Heart left ventricle (tissue), 13 donors: ENCODE measurements at regions not wholly inside any gene's neighbourhood (a gene's known extent, or its start where the extent isn't known, plus 50 kb on each side); places are given as distances from the start of the nearest gene placed in this dataset.

Experiments used
- CTCF ChIP-seq, 12 donors: fragments of 200-600 bp; sonication (generic) in 4 of 12; IDR thresholded peaks; one replicate each; pipeline versions ENCODE4 v1.5.0 to v1.8.0; 2018 to 2022; ENCODE audit warnings: antibody characterized with exemption in 12 of 12, mild to moderate bottlenecking in 5 of 12
- POLR2A ChIP-seq, 2 donors: fragments of 450-650 bp; IDR thresholded peaks; one replicate each; pipeline ENCODE4 v1.6.1; 2017; ENCODE audit warnings: antibody characterized with exemption in 2 of 2, mild to moderate bottlenecking in 2 of 2, moderate library complexity in 2 of 2
- donor health status: ischemic (EF 13 %, LVEDD 7.1; RV severe dilation, severe dysfunction).
- donor health status: DM: no; HTN: yes; CAD: no.
- donor health status: DM: no; HTN: no; CAD: no.
- donor health status: ischemic (EF 25% LVEDD 6.9; RV normal size, moderate dysfunction).
- donor health status: ischemic (EF 25% LVEDD 5.7; RV mildly dilated, moderate dysfunction).
- donor health status: ischemic (EF 35%, LVEDD 5.7; RV mildly dilated, moderate dysfunction).
- donor health status: nonischemic (EF 11% LVEDD 7.7; RV severe dilation, severe dysfunction).
- donor health status: DM: yes; HTN: yes; CAD: no.
- donor health status: PGD.
- donor health status: ischemic (EF 29% LVEDD 5.4; RV normal size, mild dysfunction).
- donor health status: nonischemic (EF 23%, LVEDD 6.1; RV moderate dilation, normal function).

DNA sequence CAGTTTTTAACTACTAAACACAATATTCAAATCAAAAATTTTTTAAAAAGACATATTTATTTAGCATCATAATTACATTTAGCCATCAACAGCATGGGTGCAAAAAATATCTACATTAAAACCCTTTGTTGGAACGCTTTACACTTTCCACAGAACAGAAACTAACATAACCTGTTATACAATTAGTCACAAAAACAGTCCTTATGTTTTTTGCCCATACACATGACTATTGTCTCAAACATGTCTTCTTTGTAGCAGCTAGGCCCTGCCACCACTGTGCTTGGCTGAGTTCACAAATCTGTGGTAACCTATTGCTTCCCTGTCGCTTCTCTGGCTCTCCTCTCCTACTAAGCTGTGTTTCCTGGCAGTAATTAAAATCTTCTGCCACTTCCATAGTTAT, 1350.0 kb upstream of the ADGRL2 start:
- TF ChIP-seq CTCF (IDR thresholded peaks at IDR 0.05) (no peak), POLR2A (IDR thresholded peaks at IDR 0.05) (no peak)
